ENCODE measurements at regions not wholly inside any gene's neighbourhood (a gene's known extent, or its start where the extent isn't known, plus 50 kb on each side); places are given as distances from the start of the nearest gene placed in this dataset.

- H3K4me3 ChIP-seq (replicated peaks; ENCODE audit: low read depth, low read length), result no peak overlapping the region
- no peak for TF ChIP-seq CTCF (IDR thresholded peaks at IDR 0.05; ENCODE audit: insufficient read depth, low read length, poor library complexity, severe bottlenecking)
- H3K36me3 ChIP-seq (ENCODE audit: control insufficient read depth, insufficient read depth, low read length), result no peaks in the 10 kb centered on the region
- no peak for DNase-seq (ENCODE audit: extremely low read depth, insufficient read length)
- H3K27me3 ChIP-seq (replicated peaks; ENCODE audit: control insufficient read depth, insufficient read depth, low read length), result no peaks in the 10 kb centered on the region
Observed at GRCh38 chr11:38723361-38723760, 2125.3 kb upstream of the RAG2 start.

GRCh38 chr11:38721586-38722315 is 2123.7 kb upstream of the RAG2 start:
- Histone ChIP-seq H3K4me3 (replicated peaks; ENCODE audit: low read depth, low read length) (no peak overlapping the region), H3K36me3 (ENCODE audit: control insufficient read depth, insufficient read depth, low read length) (no peaks in the 10 kb centered on the region), H3K27me3 (replicated peaks; ENCODE audit: control insufficient read depth, insufficient read depth, low read length) (no peaks in the 10 kb centered on the region)
- no peak for TF ChIP-seq CTCF (IDR thresholded peaks at IDR 0.05; ENCODE audit: insufficient read depth, low read length, poor library complexity, severe bottlenecking)
- no peak for DNase-seq (ENCODE audit: extremely low read depth, insufficient read length)

- no peak for TF ChIP-seq CTCF (IDR thresholded peaks at IDR 0.05; ENCODE audit: insufficient read depth, low read length, poor library complexity, severe bottlenecking)
- Histone ChIP-seq H3K36me3 (ENCODE audit: control insufficient read depth, insufficient read depth, low read length) (no peaks in the 10 kb centered on the region), H3K4me3 (replicated peaks; ENCODE audit: low read depth, low read length) (no peak overlapping the region), H3K27me3 (replicated peaks; ENCODE audit: control insufficient read depth, insufficient read depth, low read length) (no peaks in the 10 kb centered on the region)
- no peak for DNase-seq (ENCODE audit: extremely low read depth, insufficient read length)
Observed at GRCh38 chr11:38718659-38719058, 2120.6 kb upstream of the RAG2 start.

GRCh38 chr11:38718049-38718448 is 2120.0 kb upstream of the RAG2 start:
- no peaks in the 10 kb centered on the region for H3K27me3 ChIP-seq (replicated peaks; ENCODE audit: control insufficient read depth, insufficient read depth, low read length)
- H3K4me3 ChIP-seq (replicated peaks; ENCODE audit: low read depth, low read length), result no peak overlapping the region
- H3K36me3 ChIP-seq (ENCODE audit: control insufficient read depth, insufficient read depth, low read length), result no peaks in the 10 kb centered on the region
- TF ChIP-seq CTCF (IDR thresholded peaks at IDR 0.05; ENCODE audit: insufficient read depth, low read length, poor library complexity, severe bottlenecking), result no peak
- DNase-seq (ENCODE audit: extremely low read depth, insufficient read length), result no peak

GRCh38 chr11:38711110-38711509 is 2113.1 kb upstream of the RAG2 start:
- TF ChIP-seq CTCF (IDR thresholded peaks at IDR 0.05; ENCODE audit: insufficient read depth, low read length, poor library complexity, severe bottlenecking), result no peak
- no peaks in the 10 kb centered on the region for H3K27me3 ChIP-seq (replicated peaks; ENCODE audit: control insufficient read depth, insufficient read depth, low read length)

GRCh38 chr11:38710262-38710661 is 2112.2 kb upstream of the RAG2 start:
- no peaks in the 10 kb centered on the region for H3K27me3 ChIP-seq (replicated peaks; ENCODE audit: control insufficient read depth, insufficient read depth, low read length)
- no peak for DNase-seq (ENCODE audit: extremely low read depth, insufficient read length)
- H3K36me3 ChIP-seq (ENCODE audit: control insufficient read depth, insufficient read depth, low read length), result no peaks in the 10 kb centered on the region
- no peak for TF ChIP-seq CTCF (IDR thresholded peaks at IDR 0.05; ENCODE audit: insufficient read depth, low read length, poor library complexity, severe bottlenecking)
- H3K4me3 ChIP-seq (replicated peaks; ENCODE audit: low read depth, low read length), result no peak overlapping the region

More at GRCh38 chr11:38711110-38711509, 2113.1 kb upstream of the RAG2 start:
- DNase-seq (ENCODE audit: extremely low read depth, insufficient read length), result no peak
- Histone ChIP-seq H3K4me3 (replicated peaks; ENCODE audit: low read depth, low read length) (no peak overlapping the region), H3K36me3 (ENCODE audit: control insufficient read depth, insufficient read depth, low read length) (no peaks in the 10 kb centered on the region)

All from GM06990 (cell line).